ENCODE measurements at regions not wholly inside any gene's neighbourhood (a gene's known extent, or its start where the extent isn't known, plus 50 kb on each side); places are given as distances from the start of the nearest gene placed in this dataset.
"Not testable (repeated sequence)": the region's sequence is repeated elsewhere in the genome, so short reads cannot be mapped to it uniquely, and the experiment has no call there.

DNA sequence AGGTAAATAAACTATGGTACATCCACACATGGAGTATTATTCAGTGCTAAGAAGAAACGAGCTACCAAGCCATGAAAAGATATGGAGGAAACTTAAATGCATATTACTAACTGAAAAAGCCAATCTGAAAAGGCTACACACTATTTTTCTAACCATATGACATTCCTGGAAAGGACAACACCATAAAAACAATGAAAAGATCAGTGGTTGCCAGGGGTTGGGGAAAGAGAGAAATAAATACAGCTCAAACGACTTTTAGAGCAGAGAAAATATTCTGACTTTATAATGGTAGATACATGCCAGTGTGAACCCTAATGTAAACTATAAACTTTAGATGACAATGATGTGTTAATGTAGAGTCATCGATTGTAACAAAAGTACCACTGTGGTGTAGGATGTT, 225.9 kb upstream of the BTBD3 start:
- DNase-seq (ENCODE audit: extremely low read depth, low read depth, low spot score) = no peak

DNA sequence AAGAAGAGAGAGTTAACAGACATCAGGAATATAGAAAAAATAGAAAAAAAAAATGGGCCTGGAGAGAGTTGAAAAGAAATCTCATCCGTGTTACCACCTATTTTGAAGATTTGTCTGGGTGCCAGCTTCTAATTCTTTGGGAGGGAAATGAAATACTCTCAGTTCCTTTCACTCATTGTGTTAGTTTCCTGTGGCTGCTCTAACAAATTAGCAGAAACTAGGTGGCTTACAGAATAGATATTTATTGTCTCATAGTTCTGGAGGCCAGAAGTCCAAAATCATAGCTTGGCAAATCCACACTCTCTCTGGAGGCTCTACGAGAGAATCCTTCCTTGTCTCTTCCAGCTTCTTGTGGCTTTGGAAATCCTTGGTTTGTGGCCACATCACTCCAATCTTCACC, 225.1 kb upstream of the BTBD3 start:
- no peak for DNase-seq (ENCODE audit: extremely low read depth, low read depth, low spot score)

DNA sequence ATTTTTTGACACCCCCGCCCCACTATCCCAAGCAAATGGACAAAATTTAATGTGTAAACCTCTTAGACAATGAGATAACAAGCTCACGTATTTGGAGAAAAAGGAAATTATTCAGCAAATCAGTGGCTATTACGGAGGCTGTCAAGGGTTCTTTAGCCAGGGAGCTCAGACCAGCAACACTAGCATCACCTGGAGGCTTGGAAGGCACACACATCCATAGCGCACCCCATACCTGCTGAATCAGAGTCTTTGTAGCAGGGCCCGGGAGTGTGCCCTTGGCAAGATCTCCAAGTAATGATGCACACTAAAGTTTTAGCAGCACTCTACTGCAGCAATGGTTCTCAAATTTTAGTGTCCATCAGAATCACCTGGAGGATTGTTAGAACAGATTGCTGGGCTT, 223.2 kb upstream of the BTBD3 start:
- DNase-seq (ENCODE audit: extremely low read depth, low read depth, low spot score) = no peak

DNA sequence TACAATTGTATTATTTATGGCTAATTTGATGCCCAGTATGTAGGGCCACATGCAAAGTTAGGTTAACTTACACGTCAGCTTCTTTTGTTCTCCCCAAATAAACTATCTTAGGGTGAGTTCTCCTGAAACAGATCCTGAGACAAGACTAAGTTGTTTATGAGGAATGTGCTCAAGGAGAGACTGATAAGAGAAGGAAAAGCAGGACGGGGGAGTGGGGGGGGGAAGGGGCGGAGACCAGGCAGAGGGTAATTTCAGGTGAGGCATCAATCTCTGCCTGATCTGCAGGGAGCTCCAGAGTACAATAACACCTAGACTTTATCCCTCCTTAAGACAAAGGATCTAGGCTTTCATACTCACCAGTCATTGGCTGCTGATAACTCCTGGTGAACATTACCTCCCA, 220.6 kb upstream of the BTBD3 start:
- no peak for DNase-seq (ENCODE audit: extremely low read depth, low read depth, low spot score)

DNA sequence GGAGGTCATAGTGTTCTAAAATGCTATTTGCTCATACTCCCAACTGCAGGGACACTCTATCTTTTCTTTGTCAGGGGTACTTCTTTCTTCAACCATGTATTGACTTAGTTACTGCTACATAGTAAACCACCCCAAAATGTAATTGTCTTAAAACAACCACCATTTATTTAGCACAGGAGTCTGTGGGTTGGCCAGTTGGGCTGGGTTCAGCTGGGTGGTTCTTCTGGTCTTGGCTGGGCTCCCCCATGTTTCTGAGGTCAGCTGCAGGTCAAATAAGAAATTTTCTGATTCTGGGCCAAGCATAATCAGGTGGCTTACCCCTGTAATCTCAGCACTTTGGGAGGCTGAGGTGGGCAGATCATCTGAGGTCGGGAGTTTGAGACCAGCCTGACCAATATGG, 220.0 kb upstream of the BTBD3 start:
- no peak for DNase-seq (ENCODE audit: extremely low read depth, low read depth, low spot score)

DNA sequence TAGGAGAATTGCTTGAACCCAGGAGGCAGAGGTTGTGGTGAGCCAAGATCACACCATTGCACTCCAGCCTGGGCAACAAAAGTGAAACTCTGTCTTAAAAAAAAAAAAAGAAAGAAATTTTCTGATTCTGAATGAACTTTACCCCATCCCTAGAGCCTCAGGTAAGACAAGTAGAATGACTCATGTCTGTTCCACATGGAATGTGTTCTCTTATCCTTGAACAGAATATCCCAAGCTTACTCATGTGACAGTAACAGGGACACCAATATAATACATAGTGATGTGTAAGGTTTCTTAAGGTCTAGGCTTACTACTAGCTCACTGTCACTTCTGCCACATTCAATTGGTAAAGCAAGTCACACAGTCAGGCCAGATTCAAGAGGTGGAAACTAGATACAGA, 219.6 kb upstream of the BTBD3 start:
- no peak for DNase-seq (ENCODE audit: extremely low read depth, low read depth, low spot score)

DNA sequence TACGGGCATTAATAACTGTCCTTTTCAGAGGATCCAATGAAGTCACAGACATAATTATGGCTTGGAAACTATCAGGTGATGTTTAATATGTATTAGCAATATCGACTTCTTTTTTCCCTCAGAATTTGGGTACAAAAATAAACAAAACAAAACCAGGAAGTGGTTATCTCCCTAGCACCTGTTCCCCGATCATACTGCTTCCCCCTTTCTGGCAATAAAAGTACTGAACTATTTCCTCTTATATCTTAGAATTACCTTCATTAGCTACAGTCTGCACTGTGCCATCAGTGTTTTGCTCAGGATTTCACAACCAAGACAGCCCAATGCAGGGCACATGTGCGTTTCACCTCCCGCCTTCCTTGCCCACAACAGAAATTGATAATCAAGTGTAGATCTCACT, 216.9 kb upstream of the BTBD3 start:
- DNase-seq (ENCODE audit: extremely low read depth, low read depth, low spot score) = no peak

DNA sequence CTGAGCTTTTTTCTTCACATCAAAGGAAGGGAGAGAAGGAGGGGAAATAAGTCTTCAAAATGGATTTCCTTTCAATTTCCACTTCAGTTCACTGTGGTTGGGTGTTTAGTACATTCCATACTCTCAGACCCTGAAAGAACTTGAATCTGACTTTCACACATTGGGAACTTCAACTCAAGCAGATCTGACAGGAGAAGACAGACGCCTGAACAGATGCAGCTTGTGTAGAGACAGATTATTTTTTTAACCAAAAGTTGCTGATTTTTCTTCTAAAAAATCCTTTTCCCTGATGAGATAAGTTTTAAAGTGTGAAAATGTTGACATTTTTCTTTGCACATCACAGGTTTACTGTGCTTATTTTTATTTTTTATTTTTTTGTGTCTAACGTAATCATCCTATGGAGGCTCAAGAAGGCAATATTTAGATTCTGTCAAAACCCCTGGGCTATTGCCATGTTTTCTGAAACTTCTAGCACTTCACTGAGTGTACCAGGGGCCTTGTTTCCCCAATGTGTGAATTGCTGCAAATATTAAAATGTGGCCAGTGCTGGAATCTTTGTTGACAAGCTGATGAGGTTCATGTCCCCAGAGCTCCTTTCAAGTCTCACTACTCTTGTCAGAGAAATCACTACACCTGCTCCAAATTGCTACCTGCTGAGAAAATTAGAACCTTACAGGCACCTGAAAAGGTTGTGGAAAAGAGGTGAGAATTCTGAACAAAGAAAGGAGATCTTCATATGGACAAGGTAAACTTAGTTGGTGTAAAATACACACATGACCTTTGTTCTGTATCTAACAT, 214.8 kb upstream of the BTBD3 start:
- no peak for DNase-seq (ENCODE audit: extremely low read depth, low read depth, low spot score)

DNA sequence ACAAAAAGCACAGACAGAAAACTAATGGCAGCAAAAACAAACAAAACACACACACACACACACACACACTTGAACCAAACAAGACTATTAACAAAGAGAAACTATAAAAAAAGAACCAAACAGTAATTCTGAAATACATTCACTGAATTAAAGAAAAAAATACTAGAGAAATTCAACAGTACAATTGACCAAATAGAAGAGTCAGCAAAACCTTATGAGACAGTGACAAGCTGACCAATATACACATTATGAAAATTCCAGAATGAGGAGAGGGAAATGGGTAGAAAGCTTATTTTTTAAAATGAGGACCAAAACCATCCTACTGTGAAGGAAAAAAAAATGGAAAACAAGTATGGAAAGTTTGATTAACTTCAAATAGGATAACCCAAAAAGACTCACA, 212.2 kb upstream of the BTBD3 start:
- no peak for DNase-seq (ENCODE audit: extremely low read depth, low read depth, low spot score)

DNA sequence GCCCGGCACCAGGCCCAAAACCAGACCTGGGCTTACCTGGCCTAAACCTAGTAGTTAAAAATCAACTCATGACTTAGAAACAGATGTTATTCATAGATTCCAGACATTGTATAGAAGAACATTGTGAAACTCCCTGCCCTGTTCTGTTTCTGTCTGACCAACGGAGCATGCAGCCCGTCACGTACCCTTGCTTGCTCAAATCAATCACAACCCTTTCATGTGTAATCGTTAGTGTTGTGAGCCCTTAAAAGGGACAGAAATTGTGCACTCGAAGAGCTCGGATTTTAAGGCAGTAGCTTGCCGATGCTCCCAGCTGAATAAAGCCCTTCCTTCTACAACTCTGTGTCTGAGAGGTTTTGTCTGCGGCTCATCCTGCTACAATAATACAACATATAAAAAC, 209.5 kb upstream of the BTBD3 start:
- DNase-seq (ENCODE audit: extremely low read depth, low read depth, low spot score) = not testable (repeated sequence)

DNA sequence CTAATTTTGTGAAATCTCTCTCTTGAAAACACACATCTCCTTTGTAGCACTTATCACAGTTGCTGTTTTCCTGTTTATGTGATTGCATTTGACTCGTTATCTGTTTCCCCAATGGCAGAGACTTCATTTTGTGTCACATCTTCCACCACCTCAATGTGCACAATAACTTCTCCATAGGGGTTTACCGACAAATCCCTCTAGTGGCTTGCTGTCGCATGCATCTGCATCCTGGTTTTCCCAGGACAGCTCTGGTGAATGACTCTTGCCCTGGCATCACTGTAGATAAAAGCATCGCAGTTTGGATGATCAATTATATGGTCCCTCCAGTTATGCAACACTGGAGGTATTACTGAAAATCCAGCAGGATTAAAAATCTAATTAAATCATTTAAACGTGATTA, 206.5 kb upstream of the BTBD3 start:
- no peak for DNase-seq (ENCODE audit: extremely low read depth, low read depth, low spot score)

DNA sequence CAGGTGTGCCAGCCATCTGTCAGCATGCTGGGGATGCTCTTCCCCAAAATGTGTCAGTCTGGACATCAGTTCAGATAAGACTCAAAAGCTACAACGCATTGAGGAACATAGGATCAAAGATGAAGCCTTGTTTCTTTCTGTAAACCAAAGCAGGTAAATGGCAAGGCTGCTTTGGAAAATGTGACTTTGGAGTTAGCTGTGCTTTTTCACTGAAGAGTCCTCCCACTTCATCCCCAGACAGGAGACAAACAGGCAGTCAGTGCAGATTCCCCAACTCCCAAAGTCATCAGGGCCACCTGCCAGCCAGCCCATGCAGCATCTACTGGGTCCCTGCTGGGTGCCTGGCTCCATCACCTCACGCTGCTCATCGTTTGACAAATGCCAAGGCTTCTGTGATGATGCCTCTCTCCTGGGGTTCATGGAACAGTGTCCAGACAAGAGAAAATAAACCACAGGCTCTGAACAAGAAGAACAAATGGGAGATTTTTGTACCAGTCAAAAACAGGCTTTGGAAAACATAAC, 205.0 kb upstream of the BTBD3 start:
- DNase-seq (ENCODE audit: extremely low read depth, low read depth, low spot score) = no peak

DNA sequence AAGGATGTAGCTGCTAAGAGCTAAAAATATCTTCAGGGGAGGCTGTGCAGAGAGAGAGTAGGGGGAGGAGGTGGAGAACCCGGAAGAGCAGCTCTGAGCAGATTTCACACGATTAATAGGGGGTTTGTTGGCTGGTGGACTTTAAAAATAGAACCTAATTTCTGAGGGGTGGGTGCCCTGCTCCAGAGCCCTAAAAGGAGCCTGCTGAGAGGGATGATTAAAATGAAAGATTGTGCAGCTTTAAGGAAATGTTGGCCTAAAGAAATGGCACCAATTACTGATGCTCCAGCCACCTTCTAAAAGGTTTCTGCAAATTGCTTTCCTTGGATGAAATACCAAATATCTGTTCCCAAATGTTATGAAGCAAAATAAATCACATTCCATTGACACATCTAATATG, 202.8 kb upstream of the BTBD3 start:
- DNase-seq (ENCODE audit: extremely low read depth, low read depth, low spot score) = no peak

DNA sequence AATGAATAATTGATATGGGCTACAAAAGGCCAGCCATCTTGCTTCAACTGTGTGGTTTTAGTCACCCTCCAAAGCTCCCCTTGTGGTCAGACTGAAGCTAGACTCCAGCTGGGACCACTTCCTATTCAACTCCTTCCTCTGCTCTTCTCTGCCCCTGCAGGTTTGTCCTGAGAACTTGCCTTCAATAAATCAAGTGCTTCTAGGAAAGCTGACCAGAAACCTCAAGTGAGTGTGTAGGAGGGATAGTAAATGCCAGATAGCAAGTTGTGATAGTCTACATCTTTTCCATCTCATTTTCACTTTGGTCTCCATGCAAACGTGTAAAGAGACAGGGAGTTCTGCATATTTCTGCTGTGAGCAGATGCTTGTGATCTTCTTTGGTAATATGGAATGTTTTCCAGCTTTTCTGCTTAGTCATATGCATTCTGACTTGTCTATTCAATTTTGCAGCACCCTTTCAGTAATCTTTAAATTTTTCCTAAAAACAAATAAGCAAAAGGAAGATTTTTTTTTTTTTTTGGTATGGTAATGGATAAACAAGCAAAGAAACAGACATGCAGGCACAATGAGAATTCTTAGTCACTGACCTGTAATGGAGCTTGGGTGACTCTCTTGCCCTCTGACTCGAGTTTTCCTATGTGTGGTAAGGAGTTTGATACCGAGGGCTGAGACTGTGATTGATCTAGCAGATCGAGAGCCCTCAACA, 201.3 kb upstream of the BTBD3 start:
- DNase-seq (ENCODE audit: extremely low read depth, low read depth, low spot score) = no peak

DNA sequence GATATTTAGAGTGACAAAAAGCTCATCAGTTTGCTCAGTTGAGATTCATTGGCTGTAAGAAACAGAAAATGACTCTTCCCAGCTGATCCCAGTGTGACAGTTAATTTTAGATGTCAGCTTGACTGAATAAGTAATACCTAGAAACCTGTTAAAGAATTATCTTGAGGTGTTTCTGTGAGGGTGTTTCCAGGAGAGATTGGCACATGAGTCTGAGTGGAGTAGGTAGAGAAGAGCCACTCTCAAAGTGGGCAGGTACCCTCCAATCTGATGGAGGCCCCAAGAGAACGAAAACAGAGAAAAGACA, 200.8 kb upstream of the BTBD3 start:
- DNase-seq (ENCODE audit: extremely low read depth, low read depth, low spot score) = no peak

DNA sequence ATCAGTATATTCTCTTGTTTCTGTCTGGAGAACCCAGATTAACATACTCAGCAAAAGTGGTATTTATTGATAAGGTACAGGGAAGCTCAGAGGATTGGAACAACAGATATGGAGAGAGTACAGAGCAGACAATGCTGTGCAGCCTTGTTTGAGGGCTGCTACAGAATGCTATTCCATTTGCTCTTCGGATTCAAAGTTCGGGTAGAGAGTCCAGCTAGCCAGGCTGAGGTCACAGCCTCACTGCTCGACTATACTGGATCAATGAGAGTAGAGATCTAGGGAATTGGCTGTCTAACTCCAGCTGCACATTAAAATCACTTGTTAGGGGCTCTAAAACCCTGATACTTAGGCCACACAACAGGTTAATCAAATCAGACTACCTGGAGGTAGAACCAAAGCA, 200.1 kb upstream of the BTBD3 start:
- no peak for DNase-seq (ENCODE audit: extremely low read depth, low read depth, low spot score)

DNA sequence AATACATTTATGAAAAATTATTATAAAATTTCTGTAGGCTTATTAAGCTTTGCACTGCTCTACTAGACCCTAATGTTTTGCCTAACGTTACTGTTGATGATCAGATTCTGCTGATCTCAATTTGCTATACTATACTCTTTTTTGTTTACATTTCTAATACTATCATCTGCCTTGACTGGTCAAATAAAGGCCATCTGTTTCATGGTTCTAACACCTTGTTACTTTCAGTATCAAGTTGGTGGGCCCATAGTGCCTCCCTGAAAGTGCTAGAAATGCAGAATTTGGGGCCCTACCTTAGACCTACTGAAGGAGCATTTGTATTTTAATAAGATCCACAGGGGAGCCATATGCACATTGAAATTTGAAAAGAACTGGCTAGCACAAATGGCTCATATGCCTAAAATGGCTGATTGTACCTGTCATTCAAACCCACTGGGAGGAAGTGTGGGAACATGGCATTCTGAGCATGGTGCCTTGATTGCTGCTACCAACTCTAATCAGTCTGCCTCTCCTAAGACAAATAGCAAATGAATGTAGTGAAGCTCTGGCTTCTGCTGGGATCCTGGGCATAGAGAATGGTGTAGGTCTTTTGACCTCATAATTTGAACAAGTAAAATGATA, 199.1 kb upstream of the BTBD3 start:
- DNase-seq (ENCODE audit: extremely low read depth, low read depth, low spot score) = no peak

DNA sequence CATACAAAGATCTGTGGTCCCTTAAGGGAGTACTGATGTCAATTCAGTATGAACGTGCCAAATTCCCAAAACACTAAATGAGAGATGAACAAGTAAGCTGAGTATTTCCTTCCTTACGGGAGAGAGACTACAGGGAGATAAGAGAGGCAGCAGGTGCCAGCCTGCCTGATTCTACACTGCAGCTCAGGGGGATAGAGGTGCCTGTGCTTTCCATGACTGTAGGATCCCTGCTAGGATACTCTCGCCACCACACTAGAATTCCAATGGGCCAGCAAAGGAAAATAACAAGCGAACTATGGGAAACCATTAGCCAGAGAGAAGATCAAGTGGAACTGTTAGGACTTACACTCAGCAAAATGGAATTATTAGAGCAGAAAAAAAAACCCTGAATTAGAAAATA, 198.5 kb upstream of the BTBD3 start:
- DNase-seq (ENCODE audit: extremely low read depth, low read depth, low spot score) = no peak

DNA sequence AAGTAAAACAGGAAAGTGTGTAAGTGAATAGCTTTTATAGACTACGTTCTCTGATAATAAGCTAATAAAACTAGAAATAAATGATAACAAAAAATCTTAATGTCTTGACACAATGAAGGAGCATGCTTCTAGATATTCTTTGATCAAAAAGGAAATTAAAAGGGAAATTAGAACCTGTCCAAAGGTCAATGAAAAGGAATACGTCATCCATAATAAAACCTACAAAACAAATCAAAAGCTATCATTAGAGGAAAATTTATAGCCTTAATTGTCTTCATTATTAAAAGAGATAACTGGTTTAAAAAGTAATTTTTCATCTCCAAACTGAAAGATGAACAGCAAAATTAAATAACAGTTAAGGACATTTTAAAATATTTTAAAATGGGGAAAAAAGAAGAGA, 196.3 kb upstream of the BTBD3 start:
- DNase-seq (ENCODE audit: extremely low read depth, low read depth, low spot score) = no peak

DNA sequence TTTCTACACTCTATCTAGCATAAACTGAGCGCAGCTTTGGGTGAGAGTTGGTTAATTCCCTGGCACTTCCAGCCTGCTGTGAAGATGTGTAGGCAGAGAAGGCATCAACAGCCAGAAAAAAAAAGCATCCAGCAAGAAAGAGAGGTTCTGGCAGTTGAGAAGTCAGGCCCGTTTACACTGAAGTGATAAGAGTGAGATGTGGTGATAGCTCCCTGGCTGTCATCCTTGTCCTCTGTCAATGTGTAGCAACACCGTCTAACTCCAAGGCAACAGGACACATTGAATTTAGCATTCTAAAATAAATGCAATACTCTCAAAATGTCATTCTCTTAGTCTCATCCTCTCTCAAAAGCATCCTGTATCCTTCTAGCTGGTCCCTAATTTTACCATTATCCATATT, 193.6 kb upstream of the BTBD3 start:
- no peak for DNase-seq (ENCODE audit: extremely low read depth, low read depth, low spot score)

DNA sequence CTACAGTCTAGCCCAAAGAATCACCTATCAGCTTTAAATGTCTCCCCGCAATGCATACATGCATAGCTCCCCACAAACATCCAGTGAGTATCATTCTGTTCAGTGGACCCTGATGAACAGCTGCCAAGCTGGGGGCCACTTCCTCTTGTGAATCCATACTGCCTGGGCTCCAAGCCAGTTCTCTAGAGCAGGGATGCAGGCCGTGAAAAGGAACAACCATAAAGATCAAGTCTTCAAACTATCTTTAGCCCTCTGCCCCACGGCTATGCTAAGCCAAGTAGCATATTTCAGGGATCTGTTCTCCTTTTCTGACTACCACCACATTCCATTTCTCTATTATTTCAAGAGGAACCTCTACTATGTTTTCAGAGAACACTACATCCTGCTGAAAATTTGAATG, 191.7 kb upstream of the BTBD3 start:
- no peak for DNase-seq (ENCODE audit: extremely low read depth, low read depth, low spot score)

DNA sequence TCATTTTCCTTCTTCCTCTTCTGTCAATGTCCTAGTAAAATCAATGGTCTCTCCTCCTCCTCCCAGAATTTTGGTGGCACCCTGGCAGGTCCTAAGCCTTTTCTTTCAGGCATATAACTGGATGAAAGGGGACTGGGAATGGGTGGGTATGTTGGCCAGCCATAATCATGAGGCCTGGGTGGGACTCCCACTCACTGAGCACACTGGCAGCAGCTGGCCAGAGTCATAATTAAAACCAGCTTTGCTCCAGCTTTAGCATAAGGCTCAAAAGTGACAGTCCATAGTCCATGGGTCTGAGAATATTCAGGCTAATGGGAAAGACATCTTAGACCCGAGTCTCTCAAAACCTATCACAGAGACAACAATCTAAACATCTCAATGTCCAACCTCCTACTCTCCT, 190.0 kb upstream of the BTBD3 start:
- DNase-seq (ENCODE audit: extremely low read depth, low read depth, low spot score) = no peak
